ENCODE measurements at regions not wholly inside any gene's neighbourhood (a gene's known extent, or its start where the extent isn't known, plus 50 kb on each side); places are given as distances from the start of the nearest gene placed in this dataset.

- ChIA-PET POLR2A (ENCODE audit: partially characterized antibody) (no interaction called here), CTCF (ENCODE audit: partially characterized antibody) (no interaction called here)
- H3K9ac ChIP-seq (replicated peaks in 1 of 4; ENCODE audit: extremely low read depth in 1 of 4, low read depth in 3 of 4, low read length in 3 of 4) = no peak overlapping the region
- no peak overlapping the region; the same call in 1 of the 2 replicates for H2AFZ ChIP-seq (ENCODE audit: low read length)
- no peak overlapping the region for H3K14ac ChIP-seq (ENCODE audit: insufficient read length)
- no peak for TF ChIP-seq RNF2 (IDR thresholded peaks at IDR 0.05; ENCODE audit: borderline replicate concordance, low read depth, low read length, missing control alignments, poor library complexity, severe bottlenecking)
- no peak overlapping the region for H2BK120ac ChIP-seq (replicated peaks; ENCODE audit: low read depth, low read length)
- no peak overlapping the region for H3K23ac ChIP-seq (ENCODE audit: insufficient read length)
- no peak overlapping the region for H2BK12ac ChIP-seq (ENCODE audit: low read depth, low read length)
- WGBS, 2 experiments (ENCODE audit: extremely low coverage in 1 of 2, insufficient coverage in 1 of 2, insufficient read length in 1 of 2, insufficient replicate concordance in 2 of 2, low coverage in 1 of 2, low lambda C conversion rate in 2 of 2, missing lambda C conversion rate in 1 of 2) = 89% methylated on average over 1 of the region's 1 CpG; no CpG with 5 or more reads in 1 of the 2 experiments
- H3K18ac ChIP-seq (ENCODE audit: extremely low read depth, low read length) = no peak overlapping the region
- no peak overlapping the region for H2AK5ac ChIP-seq (ENCODE audit: low read depth, low read length)
- no peaks in the 10 kb centered on the region for H3K79me2 ChIP-seq (ENCODE audit: control insufficient read depth in 1 of 2, insufficient read depth in 2 of 2, low read length in 2 of 2)
- no peaks in the 10 kb centered on the region for H3K23me2 ChIP-seq (ENCODE audit: low read depth, low read length)
- no peak overlapping the region for H2BK5ac ChIP-seq (ENCODE audit: low read depth, low read length)
- H2BK15ac ChIP-seq (ENCODE audit: low read length) = no peak overlapping the region
- no peak overlapping the region for H3K27ac ChIP-seq (ENCODE audit: low read depth, low read length)
- FAIRE-seq (no peak), DNase-seq (ENCODE audit: low read depth in 1 of 2, low spot score in 2 of 2) (no peak)
- H4K91ac ChIP-seq (replicated peaks; ENCODE audit: insufficient read length, low read length) = no peak overlapping the region
- no peak overlapping the region for H4K5ac ChIP-seq (ENCODE audit: insufficient read length, low read depth, low read length)
- no peak overlapping the region for H4K8ac ChIP-seq (ENCODE audit: extremely low read depth, insufficient read depth, low read length)
- no peak overlapping the region for H2BK20ac ChIP-seq (ENCODE audit: low read length)
- H3K4me2 ChIP-seq (ENCODE audit: insufficient read depth in 1 of 2, low read depth in 2 of 2, low read length in 2 of 2) = no peak overlapping the region
- no peaks in the 10 kb centered on the region for H3K79me1 ChIP-seq (ENCODE audit: low read depth, low read length)
- no peak overlapping the region for H3K4ac ChIP-seq (replicated peaks; ENCODE audit: insufficient read length, low read depth, low read length)
- no peaks in the 10 kb centered on the region for H3K4me1 ChIP-seq (replicated peaks in 1 of 4; ENCODE audit: control insufficient read depth in 3 of 4, insufficient read depth in 4 of 4, low read length in 3 of 4)
- no peaks in the 10 kb centered on the region for H3K27me3 ChIP-seq (replicated peaks in 1 of 4; ENCODE audit: control insufficient read depth in 3 of 4, extremely low read depth in 1 of 4, insufficient read depth in 3 of 4, low read length in 3 of 4)
- H3K56ac ChIP-seq (replicated peaks; ENCODE audit: insufficient read length, low read depth, low read length) = no peak overlapping the region
- 0 out of 4 replicates have a peak, but pooled peaks cover 0 to 2% of the 10 kb centered on the region in 2 experiments for H3K9me3 ChIP-seq (ENCODE audit: insufficient read depth in 2 of 2, low read depth in 1 of 2, low read length in 1 of 2)
- H3K36me3 ChIP-seq (ENCODE audit: control insufficient read depth in 2 of 4, insufficient read depth in 4 of 4, low read length in 3 of 4) = no peaks in the 10 kb centered on the region
- no peak overlapping the region for H3K4me3 ChIP-seq (ENCODE audit: extremely low read depth in 1 of 4, insufficient read depth in 2 of 4, low read depth in 3 of 4, low read length in 4 of 4)
- no peaks in the 10 kb centered on the region for H4K20me1 ChIP-seq (replicated peaks in 1 of 2; ENCODE audit: control insufficient read depth in 1 of 2, insufficient read depth in 2 of 2, low read length in 2 of 2)
Measured at GRCh38 chr9:103904242-103904641, 189.9 kb upstream of the SMC2 start.
